HL-60 (cell line): ENCODE measurements at regions not wholly inside any gene's neighbourhood (a gene's known extent, or its start where the extent isn't known, plus 50 kb on each side); places are given as distances from the start of the nearest gene placed in this dataset.

Experiments
- DNase-seq, 2 experiments: peaks; one replicate each; pipeline ENCODE4 v3.0.0-alpha.2; 2010 to 2020; ENCODE audit warnings: low read depth in 1 of 2, low spot score in 1 of 2
- H3K27ac ChIP-seq: fragments of 250-450 bp; sonication (Bioruptor Pico); replicated peaks from 2 replicates; pipeline ENCODE4 v1.5.1; 2020; ENCODE audit warnings: mild to moderate bottlenecking, moderate library complexity
- H3K27me3 ChIP-seq: fragments of 250-450 bp; sonication (Bioruptor Pico); 2 replicates; pipeline ENCODE4 v1.5.1; 2021; ENCODE audit warnings: mild to moderate bottlenecking, moderate library complexity; ENCODE audit not compliant: insufficient read depth, poor library complexity, severe bottlenecking
- H3K4me3 ChIP-seq: replicated peaks from 2 replicates; pipeline ENCODE4 v1.5.1; 2011; ENCODE audit warnings: mild to moderate bottlenecking, control low read depth, low read length; ENCODE audit not compliant: insufficient read depth
- CTCF ChIP-seq: IDR thresholded peaks from one replicate; pipeline ENCODE4 v1.5.1; 2011; ENCODE audit warnings: low read length, control low read depth, inconsistent platforms; ENCODE audit not compliant: insufficient read depth
- GABPA ChIP-seq: IDR thresholded peaks from 2 replicates; pipeline ENCODE4 v1.6.1; 2012; ENCODE audit warnings: low read depth
- POLR2AphosphoS5 ChIP-seq: IDR thresholded peaks from 2 replicates; pipeline ENCODE4 v1.6.1; 2012; ENCODE audit warnings: low read depth
- REST ChIP-seq: IDR thresholded peaks from 2 replicates; pipeline ENCODE4 v1.6.1; 2012; ENCODE audit warnings: low read depth; ENCODE audit not compliant: insufficient replicate concordance
- SPI1 ChIP-seq: IDR thresholded peaks from 2 replicates; pipeline ENCODE4 v1.6.1; 2012; ENCODE audit warnings: low read depth, mild to moderate bottlenecking, borderline replicate concordance

DNA sequence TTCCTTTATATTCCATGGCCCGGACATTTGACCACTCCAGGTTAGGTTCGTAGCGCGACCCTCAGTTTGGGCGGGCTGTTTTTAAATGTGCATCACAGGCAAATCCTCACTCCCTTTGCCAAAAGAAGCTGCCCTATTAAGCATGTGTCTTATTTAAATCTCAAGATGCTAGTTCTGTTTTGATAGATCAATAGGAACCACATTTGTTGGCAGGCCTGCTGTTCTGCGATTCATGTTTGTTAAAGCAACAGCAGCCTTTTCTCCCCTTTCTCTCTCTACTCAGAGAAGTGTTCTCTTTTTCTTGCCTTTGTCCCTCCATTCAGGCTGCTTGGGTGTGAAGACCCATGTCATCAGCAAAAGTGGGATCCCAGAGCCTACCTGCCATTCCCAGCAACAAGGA is 212.0 kb upstream of the SSTR4 start:
- no peak overlapping the region for H3K4me3 ChIP-seq
- TF ChIP-seq CTCF (no peak), GABPA (no peak), REST (no peak), SPI1 (no peak), POLR2AphosphoS5 (no peak)
- H3K27ac ChIP-seq = no peak overlapping the region
- no peaks in the 10 kb centered on the region for H3K27me3 ChIP-seq
- DNase-seq = no peak

GRCh38 chr20:22824077-22824476 is 211.0 kb upstream of the SSTR4 start:
- Histone ChIP-seq H3K4me3 (no peak overlapping the region), H3K27ac (no peak overlapping the region), H3K27me3 (no peaks in the 10 kb centered on the region)
- no peak for DNase-seq
- TF ChIP-seq POLR2AphosphoS5 = no peak
- no peak for TF ChIP-seq REST
- TF ChIP-seq CTCF = no peak
- TF ChIP-seq GABPA = no peak
- TF ChIP-seq SPI1 = no peak

GRCh38 chr20:22825076-22825475 is 210.0 kb upstream of the SSTR4 start:
- H3K27ac ChIP-seq = no peak overlapping the region
- no peak for DNase-seq
- TF ChIP-seq SPI1 (no peak), CTCF (no peak), REST (no peak), GABPA (no peak), POLR2AphosphoS5 (no peak)
- no peak overlapping the region for H3K4me3 ChIP-seq
- H3K27me3 ChIP-seq = no peaks in the 10 kb centered on the region
